ENCODE measurements at regions not wholly inside any gene's neighbourhood (a gene's known extent, or its start where the extent isn't known, plus 50 kb on each side); places are given as distances from the start of the nearest gene placed in this dataset.

DNA sequence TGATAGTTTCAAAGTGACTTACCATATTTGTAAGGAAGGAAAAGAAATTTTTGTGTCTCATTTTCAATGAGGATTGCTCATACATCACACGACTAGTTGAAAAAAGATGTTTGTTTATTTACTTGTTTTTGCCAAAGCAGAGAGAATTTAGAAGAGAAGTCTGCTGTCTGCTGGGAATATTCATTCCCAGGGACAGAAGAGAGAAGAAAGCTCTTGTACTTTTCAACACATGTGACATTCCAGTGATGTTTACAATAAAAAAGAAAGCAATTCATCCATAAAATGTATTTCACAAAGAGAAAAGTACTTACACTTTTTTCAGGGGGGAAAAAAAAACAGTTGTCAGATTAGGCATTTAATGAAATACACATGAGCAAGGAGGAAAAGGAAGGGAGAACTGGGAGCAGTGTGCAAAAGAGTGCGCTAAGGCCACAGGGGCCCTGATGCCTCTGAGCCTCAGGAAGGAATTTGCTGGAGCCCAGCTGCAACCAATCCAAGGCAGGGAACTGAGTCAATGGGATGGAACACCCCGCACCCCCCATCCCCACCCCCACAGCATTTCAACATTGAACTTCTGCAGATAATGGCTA lies 115.0 kb downstream of the RPAP3 start:
- TF ChIP-seq, protein P1, sequence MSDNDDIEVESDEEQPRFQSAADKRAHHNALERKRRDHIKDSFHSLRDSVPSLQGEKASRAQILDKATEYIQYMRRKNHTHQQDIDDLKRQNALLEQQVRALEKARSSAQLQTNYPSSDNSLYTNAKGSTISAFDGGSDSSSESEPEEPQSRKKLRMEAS (IDR thresholded peaks at IDR 0.05; ENCODE audit: low read depth, low read length): no peak
- TF ChIP-seq, protein P2, sequence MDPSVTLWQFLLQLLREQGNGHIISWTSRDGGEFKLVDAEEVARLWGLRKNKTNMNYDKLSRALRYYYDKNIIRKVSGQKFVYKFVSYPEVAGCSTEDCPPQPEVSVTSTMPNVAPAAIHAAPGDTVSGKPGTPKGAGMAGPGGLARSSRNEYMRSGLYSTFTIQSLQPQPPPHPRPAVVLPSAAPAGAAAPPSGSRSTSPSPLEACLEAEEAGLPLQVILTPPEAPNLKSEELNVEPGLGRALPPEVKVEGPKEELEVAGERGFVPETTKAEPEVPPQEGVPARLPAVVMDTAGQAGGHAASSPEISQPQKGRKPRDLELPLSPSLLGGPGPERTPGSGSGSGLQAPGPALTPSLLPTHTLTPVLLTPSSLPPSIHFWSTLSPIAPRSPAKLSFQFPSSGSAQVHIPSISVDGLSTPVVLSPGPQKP (IDR thresholded peaks at IDR 0.05; ENCODE audit: low read depth, low read length): no peak
- TF ChIP-seq STAT3 (IDR thresholded peaks at IDR 0.05; ENCODE audit: low read depth, low read length) (no peak), RB1 (IDR thresholded peaks at IDR 0.05; ENCODE audit: borderline replicate concordance) (no peak), TARDBP (IDR thresholded peaks at IDR 0.05; ENCODE audit: borderline replicate concordance) (no peak), NFYB (IDR thresholded peaks at IDR 0.05; ENCODE audit: insufficient read depth, low read depth, low read length) (no peak), YBX1 (IDR thresholded peaks at IDR 0.05) (no peak), TCF7 (IDR thresholded peaks at IDR 0.05; ENCODE audit: borderline replicate concordance) (no peak), NFYA (IDR thresholded peaks at IDR 0.05; ENCODE audit: borderline replicate concordance, low read depth, low read length) (no peak), HDAC6 (IDR thresholded peaks at IDR 0.05; ENCODE audit: unreplicated experiment) (no peak), MEF2A (IDR thresholded peaks at IDR 0.05; ENCODE audit: insufficient read depth, low read depth, low read length) (no peak), SRF (IDR thresholded peaks at IDR 0.05; ENCODE audit: low read depth in 2 of 2, low read length in 2 of 2) (no peak), STAT1 (conservative IDR thresholded peaks at IDR 0.05) (no peak), POLR2AphosphoS2 (IDR thresholded peaks at IDR 0.05; ENCODE audit: low read depth, low read length) (no peak), TBL1XR1 (IDR thresholded peaks at IDR 0.05; ENCODE audit: low read depth, low read length) (no peak)
- TF ChIP-seq, protein P3, sequence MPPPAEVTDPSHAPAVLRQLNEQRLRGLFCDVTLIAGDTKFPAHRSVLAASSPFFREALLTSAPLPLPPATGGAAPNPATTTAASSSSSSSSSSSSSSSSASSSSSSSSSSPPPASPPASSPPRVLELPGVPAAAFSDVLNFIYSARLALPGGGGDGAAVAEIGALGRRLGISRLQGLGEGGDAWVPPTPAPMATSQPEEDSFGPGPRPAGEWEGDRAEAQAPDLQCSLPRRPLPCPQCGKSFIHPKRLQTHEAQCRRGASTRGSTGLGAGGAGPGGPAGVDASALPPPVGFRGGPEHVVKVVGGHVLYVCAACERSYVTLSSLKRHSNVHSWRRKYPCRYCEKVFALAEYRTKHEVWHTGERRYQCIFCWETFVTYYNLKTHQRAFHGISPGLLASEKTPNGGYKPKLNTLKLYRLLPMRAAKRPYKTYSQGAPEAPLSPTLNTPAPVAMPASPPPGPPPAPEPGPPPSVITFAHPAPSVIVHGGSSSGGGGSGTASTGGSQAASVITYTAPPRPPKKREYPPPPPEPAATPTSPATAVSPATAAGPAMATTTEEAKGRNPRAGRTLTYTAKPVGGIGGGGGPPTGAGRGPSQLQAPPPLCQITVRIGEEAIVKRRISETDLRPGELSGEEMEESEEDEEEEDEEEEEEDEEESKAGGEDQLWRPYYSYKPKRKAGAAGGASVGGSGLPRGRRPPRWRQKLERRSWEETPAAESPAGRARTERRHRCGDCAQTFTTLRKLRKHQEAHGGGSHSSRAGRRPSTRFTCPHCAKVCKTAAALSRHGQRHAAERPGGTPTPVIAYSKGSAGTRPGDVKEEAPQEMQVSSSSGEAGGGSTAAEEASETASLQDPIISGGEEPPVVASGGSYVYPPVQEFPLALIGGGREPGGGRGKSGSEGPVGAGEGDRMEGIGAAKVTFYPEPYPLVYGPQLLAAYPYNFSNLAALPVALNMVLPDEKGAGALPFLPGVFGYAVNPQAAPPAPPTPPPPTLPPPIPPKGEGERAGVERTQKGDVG (CRISPR knock-in tag; IDR thresholded peaks at IDR 0.05): no peak
- TF ChIP-seq, protein P4, sequence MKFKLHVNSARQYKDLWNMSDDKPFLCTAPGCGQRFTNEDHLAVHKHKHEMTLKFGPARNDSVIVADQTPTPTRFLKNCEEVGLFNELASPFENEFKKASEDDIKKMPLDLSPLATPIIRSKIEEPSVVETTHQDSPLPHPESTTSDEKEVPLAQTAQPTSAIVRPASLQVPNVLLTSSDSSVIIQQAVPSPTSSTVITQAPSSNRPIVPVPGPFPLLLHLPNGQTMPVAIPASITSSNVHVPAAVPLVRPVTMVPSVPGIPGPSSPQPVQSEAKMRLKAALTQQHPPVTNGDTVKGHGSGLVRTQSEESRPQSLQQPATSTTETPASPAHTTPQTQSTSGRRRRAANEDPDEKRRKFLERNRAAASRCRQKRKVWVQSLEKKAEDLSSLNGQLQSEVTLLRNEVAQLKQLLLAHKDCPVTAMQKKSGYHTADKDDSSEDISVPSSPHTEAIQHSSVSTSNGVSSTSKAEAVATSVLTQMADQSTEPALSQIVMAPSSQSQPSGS (IDR thresholded peaks at IDR 0.05; ENCODE audit: low read length): no peak
- H3K4me1 ChIP-seq (ENCODE audit: control insufficient read depth, insufficient read depth, low read length): no peaks in the 10 kb centered on the region
- no peak overlapping the region for H3K4me2 ChIP-seq (ENCODE audit: control insufficient read depth, insufficient read depth)
- no peaks in the 10 kb centered on the region for H3K36me3 ChIP-seq (ENCODE audit: control insufficient read depth in 2 of 2, insufficient read depth in 2 of 2, low read length in 1 of 2)
- CTCF ChIA-PET: interaction anchor here (0.6 kb wide), 1 partner anchor 249 kb away, joined by 3 read pairs; no protein-coding TSS in a partner anchor
- FAIRE-seq: no peak
- intact Hi-C loops (cut with micrococcal nuclease; ENCODE audit: unreplicated experiment): no loop called here
- no peak overlapping the region for H3K27ac ChIP-seq (ENCODE audit: control insufficient read depth, insufficient read depth)
- no peak overlapping the region for H3K9ac ChIP-seq (ENCODE audit: control insufficient read depth, insufficient read depth, low read length)
- SMC1A ChIA-PET (ENCODE audit: uncharacterized antibody, unreplicated experiment): no interaction called here
- no peak overlapping the region for H3K4me3 ChIP-seq
- in situ Hi-C loops (cut with MboI): no loop called here
- BruUV-seq (replicated peaks): no TSS peak
- DNase-seq (ENCODE audit: low read depth, low spot score): no peak
- WGBS (ENCODE audit: insufficient coverage, insufficient replicate concordance, low lambda C conversion rate, missing lambda C conversion rate): 33% methylated on average over 3 of the region's 3 CpGs
- no peaks in the 10 kb centered on the region for H3K9me3 ChIP-seq (replicated peaks; ENCODE audit: control insufficient read depth, insufficient read depth, low read length)
- H4K20me1 ChIP-seq (ENCODE audit: control insufficient read depth, insufficient read depth): no peaks in the 10 kb centered on the region
- H3K79me2 ChIP-seq (ENCODE audit: control insufficient read depth, insufficient read depth, low read length): no peaks in the 10 kb centered on the region
- no peak for ATAC-seq
- H3K27me3 ChIP-seq (replicated peaks in 1 of 2; ENCODE audit: control insufficient read depth in 2 of 2, insufficient read depth in 2 of 2, low read length in 1 of 2): no peaks in the 10 kb centered on the region
- no peak overlapping the region for H2AFZ ChIP-seq (ENCODE audit: control insufficient read depth, low read depth, low read length)
- RAD21 ChIA-PET (ENCODE audit: unreplicated experiment): no interaction called here
- POLR2A ChIA-PET: no interaction called here

All from GM12878 (cell line).